HEK293 (cell line): ENCODE measurements at regions not wholly inside any gene's neighbourhood (a gene's known extent, or its start where the extent isn't known, plus 50 kb on each side); places are given as distances from the start of the nearest gene placed in this dataset.

Experiments
- CTCF ChIA-PET: fragments of 350-600 bp; formaldehyde crosslinking; extraction: SDS; loops from one replicate; lab custom pipeline; 2021; ENCODE audit warnings: antibody characterized with exemption; lab: Yijun Ruan, JAX
- POLR2A ChIA-PET: fragments of 300-600 bp; formaldehyde crosslinking; extraction: SDS; loops from one replicate; lab custom pipeline; 2020; ENCODE audit warnings: antibody characterized with exemption, inconsistent platforms; lab: Yijun Ruan, JAX
- H3K27ac ChIP-seq: fragments of 200-500 bp; sonication (Bioruptor generic); 2 replicates; pipeline ENCODE4 v1.5.1; 2014; ENCODE audit warnings: low read depth, low read length, control low read depth, inconsistent platforms; ENCODE audit errors: extremely low read depth
- H3K36me3 ChIP-seq, 2 experiments: fragments of 200-500 bp in 1 of 2; sonication (Bioruptor generic) in 1 of 2; 1 replicate in 1 of 2; 2 replicates in 1 of 2; pipeline ENCODE4 v1.5.1; 2014 to 2017; ENCODE audit warnings: inconsistent platforms in 2 of 2, low read length in 2 of 2; ENCODE audit not compliant: control insufficient read depth in 2 of 2, insufficient read depth in 1 of 2
- H3K4me1 ChIP-seq: fragments of 200-500 bp; sonication (Bioruptor generic); 2 replicates; pipeline ENCODE4 v1.5.1; 2014; ENCODE audit warnings: mild to moderate bottlenecking, low read length, inconsistent platforms; ENCODE audit not compliant: control insufficient read depth, insufficient read depth
- H3K4me3 ChIP-seq: 2 replicates; pipeline ENCODE4 v1.5.1; 2011; ENCODE audit warnings: low read depth, mild to moderate bottlenecking, control low read depth, low read length, moderate library complexity
- H3K9me3 ChIP-seq: fragments of 200-500 bp; sonication (Bioruptor generic); 2 replicates; pipeline ENCODE4 v1.5.1; 2014; ENCODE audit warnings: low read depth, low read length, inconsistent platforms; ENCODE audit not compliant: control insufficient read depth, insufficient read depth
- BCL11B ChIP-seq: fragments of 450-650 bp; formaldehyde crosslinking; IDR thresholded peaks from 2 replicates; pipeline ENCODE4 v1.5.1; 2016; ENCODE audit warnings: low read depth, missing biosample characterization, missing genetic modification characterization
- GLIS1 ChIP-seq: fragments of 450-650 bp; formaldehyde crosslinking; IDR thresholded peaks from 2 replicates; pipeline ENCODE4 v1.5.1; 2016; ENCODE audit warnings: missing biosample characterization, missing genetic modification characterization
- KLF10 ChIP-seq: fragments of 450-650 bp; IDR thresholded peaks from 2 replicates; pipeline ENCODE4 v1.5.1; 2018; ENCODE audit warnings: missing biosample characterization, mild to moderate bottlenecking, missing genetic modification characterization
- MEIS1 ChIP-seq: sonication (generic); formaldehyde crosslinking; IDR thresholded peaks from 2 replicates; pipeline ENCODE4 v1.8.1; 2022; ENCODE audit warnings: missing genetic modification reagents, mild to moderate bottlenecking, borderline replicate concordance
- PRDM6 ChIP-seq: fragments of 450-650 bp; formaldehyde crosslinking; IDR thresholded peaks from 2 replicates; pipeline ENCODE4 v1.5.1; 2017; ENCODE audit warnings: missing biosample characterization, missing genetic modification characterization
- SALL2 ChIP-seq: fragments of 450-650 bp; formaldehyde crosslinking; IDR thresholded peaks from 2 replicates; pipeline ENCODE4 v1.5.0; 2017; ENCODE audit warnings: missing biosample characterization, mild to moderate bottlenecking, missing genetic modification characterization, borderline replicate concordance
- SP7 ChIP-seq: fragments of 450-650 bp; formaldehyde crosslinking; IDR thresholded peaks from 2 replicates; pipeline ENCODE4 v1.5.1; 2016; ENCODE audit warnings: missing biosample characterization, missing genetic modification characterization
- ZNF2 ChIP-seq: fragments of 450-650 bp; formaldehyde crosslinking; IDR thresholded peaks from 2 replicates; pipeline ENCODE4 v1.5.1; 2016; ENCODE audit warnings: missing biosample characterization, missing genetic modification characterization
- ZNF202 ChIP-seq: fragments of 450-650 bp; formaldehyde crosslinking; IDR thresholded peaks from 2 replicates; pipeline ENCODE4 v1.5.1; 2016; ENCODE audit warnings: missing biosample characterization, missing genetic modification characterization, borderline replicate concordance
- ZNF221 ChIP-seq: fragments of 450-650 bp; formaldehyde crosslinking; IDR thresholded peaks from 2 replicates; pipeline ENCODE4 v1.5.1; 2017; ENCODE audit warnings: missing biosample characterization, missing genetic modification characterization, borderline replicate concordance
- ZNF394 ChIP-seq: fragments of 450-650 bp; formaldehyde crosslinking; IDR thresholded peaks from 2 replicates; pipeline ENCODE4 v1.5.1; 2016; ENCODE audit warnings: missing biosample characterization, missing genetic modification characterization, mild to moderate bottlenecking, moderate library complexity, borderline replicate concordance
- ZNF433 ChIP-seq: fragments of 450-650 bp; formaldehyde crosslinking; IDR thresholded peaks from 2 replicates; pipeline ENCODE4 v1.5.1; 2016; ENCODE audit warnings: missing biosample characterization, missing genetic modification characterization, low read depth
- ZNF513 ChIP-seq: fragments of 450-650 bp; IDR thresholded peaks from 2 replicates; pipeline ENCODE4 v1.5.1; 2018; ENCODE audit warnings: missing biosample characterization, missing genetic modification characterization
- ZNF514 ChIP-seq: fragments of 450-650 bp; formaldehyde crosslinking; IDR thresholded peaks from 2 replicates; pipeline ENCODE4 v1.5.1; 2016; ENCODE audit warnings: missing biosample characterization, missing genetic modification characterization
- ZNF518A ChIP-seq: fragments of 450-650 bp; formaldehyde crosslinking; conservative IDR thresholded peaks from 2 replicates; pipeline ENCODE4 v1.5.1; 2016; ENCODE audit warnings: low read depth, missing biosample characterization, missing genetic modification characterization
- ZNF548 ChIP-seq: fragments of 450-650 bp; formaldehyde crosslinking; IDR thresholded peaks from 2 replicates; pipeline ENCODE4 v1.5.1; 2016; ENCODE audit warnings: missing biosample characterization, missing genetic modification characterization
- ZNF560 ChIP-seq: fragments of 450-650 bp; formaldehyde crosslinking; IDR thresholded peaks from 2 replicates; pipeline ENCODE4 v1.5.1; 2017; ENCODE audit warnings: missing biosample characterization, missing genetic modification characterization, borderline replicate concordance
- ZNF621 ChIP-seq: fragments of 450-650 bp; formaldehyde crosslinking; IDR thresholded peaks from 2 replicates; pipeline ENCODE4 v1.5.1; 2017; ENCODE audit warnings: missing biosample characterization, missing genetic modification characterization
- ZNF654 ChIP-seq: fragments of 450-650 bp; formaldehyde crosslinking; IDR thresholded peaks from 2 replicates; pipeline ENCODE4 v1.5.1; 2016; ENCODE audit warnings: low read depth, missing biosample characterization, missing genetic modification characterization
- ZNF660 ChIP-seq: fragments of 450-650 bp; IDR thresholded peaks from 2 replicates; pipeline ENCODE4 v1.5.1; 2018; ENCODE audit warnings: missing biosample characterization, mild to moderate bottlenecking, missing genetic modification characterization
- TF ChIP-seq, protein P1 (sequence below): fragments of 450-650 bp; formaldehyde crosslinking; IDR thresholded peaks from 2 replicates; pipeline ENCODE4 v1.5.1; 2016; ENCODE audit warnings: missing biosample characterization, missing genetic modification characterization
- TF ChIP-seq, protein P2 (sequence below): fragments of 450-650 bp; formaldehyde crosslinking; IDR thresholded peaks from 2 replicates; pipeline ENCODE4 v1.5.1; 2016; ENCODE audit warnings: missing biosample characterization, missing genetic modification characterization
- TF ChIP-seq, protein P3 (sequence below): fragments of 450-650 bp; formaldehyde crosslinking; IDR thresholded peaks from 2 replicates; pipeline ENCODE4 v1.5.1; 2017; ENCODE audit warnings: missing biosample characterization, missing genetic modification characterization

GRCh38 chr1:99180343-99180808 is 83.9 kb upstream of the PLPPR4 start:
- POLR2A ChIA-PET, result no interaction called here
- H3K36me3 ChIP-seq, result no peaks in the 10 kb centered on the region
- CTCF ChIA-PET, result interaction anchor here (0.6 to 3.4 kb wide), 14 partner anchors 9 to 721 kb away, joined by 3 to 33 read pairs (median 3); no protein-coding TSS in a partner anchor
- no peak overlapping the region for H3K27ac ChIP-seq
- H3K4me3 ChIP-seq, result no peak overlapping the region
- H3K9me3 ChIP-seq, result no peaks in the 10 kb centered on the region
- no peaks in the 10 kb centered on the region for H3K4me1 ChIP-seq
- TF ChIP-seq, protein P1, sequence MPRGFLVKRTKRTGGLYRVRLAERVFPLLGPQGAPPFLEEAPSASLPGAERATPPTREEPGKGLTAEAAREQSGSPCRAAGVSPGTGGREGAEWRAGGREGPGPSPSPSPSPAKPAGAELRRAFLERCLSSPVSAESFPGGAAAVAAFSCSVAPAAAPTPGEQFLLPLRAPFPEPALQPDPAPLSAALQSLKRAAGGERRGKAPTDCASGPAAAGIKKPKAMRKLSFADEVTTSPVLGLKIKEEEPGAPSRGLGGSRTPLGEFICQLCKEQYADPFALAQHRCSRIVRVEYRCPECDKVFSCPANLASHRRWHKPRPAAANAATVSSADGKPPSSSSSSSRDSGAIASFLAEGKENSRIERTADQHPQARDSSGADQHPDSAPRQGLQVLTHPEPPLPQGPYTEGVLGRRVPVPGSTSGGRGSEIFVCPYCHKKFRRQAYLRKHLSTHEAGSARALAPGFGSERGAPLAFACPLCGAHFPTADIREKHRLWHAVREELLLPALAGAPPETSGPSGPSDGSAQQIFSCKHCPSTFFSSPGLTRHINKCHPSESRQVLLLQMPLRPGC (tag by site-specific recombination), result no peak
- TF ChIP-seq BCL11B (tag by site-specific recombination), result no peak
- TF ChIP-seq KLF10, result no peak
- TF ChIP-seq, protein P2, sequence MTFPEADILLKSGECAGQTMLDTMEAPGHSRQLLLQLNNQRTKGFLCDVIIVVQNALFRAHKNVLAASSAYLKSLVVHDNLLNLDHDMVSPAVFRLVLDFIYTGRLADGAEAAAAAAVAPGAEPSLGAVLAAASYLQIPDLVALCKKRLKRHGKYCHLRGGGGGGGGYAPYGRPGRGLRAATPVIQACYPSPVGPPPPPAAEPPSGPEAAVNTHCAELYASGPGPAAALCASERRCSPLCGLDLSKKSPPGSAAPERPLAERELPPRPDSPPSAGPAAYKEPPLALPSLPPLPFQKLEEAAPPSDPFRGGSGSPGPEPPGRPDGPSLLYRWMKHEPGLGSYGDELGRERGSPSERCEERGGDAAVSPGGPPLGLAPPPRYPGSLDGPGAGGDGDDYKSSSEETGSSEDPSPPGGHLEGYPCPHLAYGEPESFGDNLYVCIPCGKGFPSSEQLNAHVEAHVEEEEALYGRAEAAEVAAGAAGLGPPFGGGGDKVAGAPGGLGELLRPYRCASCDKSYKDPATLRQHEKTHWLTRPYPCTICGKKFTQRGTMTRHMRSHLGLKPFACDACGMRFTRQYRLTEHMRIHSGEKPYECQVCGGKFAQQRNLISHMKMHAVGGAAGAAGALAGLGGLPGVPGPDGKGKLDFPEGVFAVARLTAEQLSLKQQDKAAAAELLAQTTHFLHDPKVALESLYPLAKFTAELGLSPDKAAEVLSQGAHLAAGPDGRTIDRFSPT (tag by site-specific recombination), result no peak
- TF ChIP-seq ZNF202 (tag by site-specific recombination), result no peak
- TF ChIP-seq SP7 (tag by site-specific recombination), result no peak
- TF ChIP-seq, protein P3, sequence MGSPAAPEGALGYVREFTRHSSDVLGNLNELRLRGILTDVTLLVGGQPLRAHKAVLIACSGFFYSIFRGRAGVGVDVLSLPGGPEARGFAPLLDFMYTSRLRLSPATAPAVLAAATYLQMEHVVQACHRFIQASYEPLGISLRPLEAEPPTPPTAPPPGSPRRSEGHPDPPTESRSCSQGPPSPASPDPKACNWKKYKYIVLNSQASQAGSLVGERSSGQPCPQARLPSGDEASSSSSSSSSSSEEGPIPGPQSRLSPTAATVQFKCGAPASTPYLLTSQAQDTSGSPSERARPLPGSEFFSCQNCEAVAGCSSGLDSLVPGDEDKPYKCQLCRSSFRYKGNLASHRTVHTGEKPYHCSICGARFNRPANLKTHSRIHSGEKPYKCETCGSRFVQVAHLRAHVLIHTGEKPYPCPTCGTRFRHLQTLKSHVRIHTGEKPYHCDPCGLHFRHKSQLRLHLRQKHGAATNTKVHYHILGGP (tag by site-specific recombination), result no peak
- no peak for TF ChIP-seq ZNF433 (tag by site-specific recombination)
- no peak for TF ChIP-seq ZNF518A (tag by site-specific recombination)
- no peak for TF ChIP-seq MEIS1
- TF ChIP-seq ZNF2, result no peak
- no peak for TF ChIP-seq SALL2 (tag by site-specific recombination)
- no peak for TF ChIP-seq GLIS1
- TF ChIP-seq ZNF394 (tag by site-specific recombination), result no peak
- TF ChIP-seq ZNF654 (tag by site-specific recombination), result peak; percentile 83
- no peak for TF ChIP-seq ZNF221 (tag by site-specific recombination)
- TF ChIP-seq ZNF560 (tag by site-specific recombination), result no peak
- TF ChIP-seq ZNF660 (tag by site-specific recombination), result peak; percentile 57
- no peak for TF ChIP-seq PRDM6
- no peak for TF ChIP-seq ZNF514 (tag by site-specific recombination)
- no peak for TF ChIP-seq ZNF513 (tag by site-specific recombination)
- TF ChIP-seq ZNF621 (tag by site-specific recombination), result no peak
- no peak for TF ChIP-seq ZNF548
